ENCODE measurements at regions not wholly inside any gene's neighbourhood (a gene's known extent, or its start where the extent isn't known, plus 50 kb on each side); places are given as distances from the start of the nearest gene placed in this dataset.

DNA sequence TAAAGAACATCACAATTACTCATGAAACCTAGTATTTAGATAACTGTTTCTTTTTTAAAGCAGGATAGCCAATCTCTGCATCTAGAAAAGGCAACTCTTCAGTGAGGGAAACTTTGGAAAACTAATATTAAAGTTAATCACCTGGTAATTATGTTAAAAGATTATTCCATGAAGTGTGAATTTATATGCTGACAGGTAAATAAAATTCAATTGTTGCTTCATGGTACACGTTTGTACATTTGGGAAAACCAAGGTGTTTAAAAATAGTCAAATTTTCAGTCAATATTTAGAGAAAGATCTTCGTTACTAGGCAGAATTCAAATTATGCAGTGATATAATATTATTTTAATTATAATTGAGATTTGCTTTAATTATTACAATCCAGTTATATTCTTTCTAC is 100.1 kb upstream of the LRFN5 start:
- DNase-seq (ENCODE audit: extremely low spot score) = no peak
- ChIA-PET CTCF (no interaction called here), POLR2A (no interaction called here)
- TF ChIP-seq, protein P1, sequence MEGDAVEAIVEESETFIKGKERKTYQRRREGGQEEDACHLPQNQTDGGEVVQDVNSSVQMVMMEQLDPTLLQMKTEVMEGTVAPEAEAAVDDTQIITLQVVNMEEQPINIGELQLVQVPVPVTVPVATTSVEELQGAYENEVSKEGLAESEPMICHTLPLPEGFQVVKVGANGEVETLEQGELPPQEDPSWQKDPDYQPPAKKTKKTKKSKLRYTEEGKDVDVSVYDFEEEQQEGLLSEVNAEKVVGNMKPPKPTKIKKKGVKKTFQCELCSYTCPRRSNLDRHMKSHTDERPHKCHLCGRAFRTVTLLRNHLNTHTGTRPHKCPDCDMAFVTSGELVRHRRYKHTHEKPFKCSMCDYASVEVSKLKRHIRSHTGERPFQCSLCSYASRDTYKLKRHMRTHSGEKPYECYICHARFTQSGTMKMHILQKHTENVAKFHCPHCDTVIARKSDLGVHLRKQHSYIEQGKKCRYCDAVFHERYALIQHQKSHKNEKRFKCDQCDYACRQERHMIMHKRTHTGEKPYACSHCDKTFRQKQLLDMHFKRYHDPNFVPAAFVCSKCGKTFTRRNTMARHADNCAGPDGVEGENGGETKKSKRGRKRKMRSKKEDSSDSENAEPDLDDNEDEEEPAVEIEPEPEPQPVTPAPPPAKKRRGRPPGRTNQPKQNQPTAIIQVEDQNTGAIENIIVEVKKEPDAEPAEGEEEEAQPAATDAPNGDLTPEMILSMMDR (IDR thresholded peaks at IDR 0.05; ENCODE audit: control extremely low read depth, extremely low read depth, low read depth, missing control alignments) = no peak

DNA sequence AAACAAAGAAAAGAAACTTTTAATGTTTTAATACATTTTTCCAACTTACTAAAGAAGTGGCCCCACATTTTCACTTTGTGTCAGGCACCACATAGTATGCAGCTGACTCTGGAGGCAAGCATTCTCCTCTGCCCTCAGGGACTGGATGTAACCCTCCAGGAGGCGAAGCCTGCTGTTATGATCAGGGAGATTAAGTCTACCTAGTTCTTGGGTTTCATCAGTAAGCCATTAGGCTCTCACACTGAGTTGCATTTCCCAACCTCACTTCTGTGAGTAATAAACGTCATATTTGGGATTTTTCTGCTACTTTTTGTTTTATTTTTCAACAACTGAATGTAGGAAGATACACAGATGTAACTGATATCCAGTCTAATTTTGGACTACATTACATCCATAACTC is 101.2 kb upstream of the LRFN5 start:
- TF ChIP-seq, protein P1 (IDR thresholded peaks at IDR 0.05; ENCODE audit: control extremely low read depth, extremely low read depth, low read depth, missing control alignments) = no peak
- CTCF ChIA-PET = no interaction called here
- POLR2A ChIA-PET = no interaction called here
- no peak for DNase-seq (ENCODE audit: extremely low spot score)

- TF ChIP-seq, protein P1 (IDR thresholded peaks at IDR 0.05; ENCODE audit: control extremely low read depth, extremely low read depth, low read depth, missing control alignments) = no peak
- ChIA-PET CTCF (no interaction called here), POLR2A (no interaction called here)
- DNase-seq (ENCODE audit: extremely low spot score) = no peak
Observed at GRCh38 chr14:41498959-41499358, 107.7 kb upstream of the LRFN5 start.

DNA sequence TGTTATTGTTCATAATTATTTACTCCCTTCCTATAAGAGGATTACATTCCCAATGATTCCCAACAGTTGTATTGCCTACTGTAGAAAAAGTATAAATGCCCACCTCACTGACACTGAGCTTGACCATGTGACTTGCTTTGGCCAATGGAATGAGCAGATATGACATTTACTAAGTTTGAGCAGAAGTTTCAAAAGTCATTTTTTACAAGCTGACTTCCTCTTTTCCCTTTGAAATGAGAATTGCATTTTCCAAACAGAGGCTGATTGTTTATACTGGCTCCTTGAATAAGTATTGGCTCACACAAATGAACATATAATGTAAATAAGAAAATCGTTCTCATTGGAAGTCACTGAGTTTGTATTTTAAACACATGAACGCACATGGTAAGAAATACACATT is 116.4 kb upstream of the LRFN5 start:
- CTCF ChIA-PET = interaction anchor here (1.1 kb wide), 1 partner anchor 9 kb away, joined by 3 read pairs; no protein-coding TSS in a partner anchor
- POLR2A ChIA-PET = no interaction called here
- TF ChIP-seq, protein P1 (IDR thresholded peaks at IDR 0.05; ENCODE audit: control extremely low read depth, extremely low read depth, low read depth, missing control alignments) = no peak
- no peak for DNase-seq (ENCODE audit: extremely low spot score)

GRCh38 chr14:41489315-41489972 is 117.2 kb upstream of the LRFN5 start:
- TF ChIP-seq, protein P1 (IDR thresholded peaks at IDR 0.05; ENCODE audit: control extremely low read depth, extremely low read depth, low read depth, missing control alignments) = no peak
- POLR2A ChIA-PET = no interaction called here
- CTCF ChIA-PET = interaction anchor here (1.1 kb wide), 1 partner anchor 9 kb away, joined by 3 read pairs; no protein-coding TSS in a partner anchor
- DNase-seq (ENCODE audit: extremely low spot score) = no peak

GRCh38 chr14:41488401-41488800 is 118.3 kb upstream of the LRFN5 start:
- TF ChIP-seq, protein P1 (IDR thresholded peaks at IDR 0.05; ENCODE audit: control extremely low read depth, extremely low read depth, low read depth, missing control alignments) = no peak
- DNase-seq (ENCODE audit: extremely low spot score) = no peak
- POLR2A ChIA-PET = no interaction called here
- CTCF ChIA-PET = no interaction called here
